WTC11 (cell line): ENCODE measurements at regions not wholly inside any gene's neighbourhood (a gene's known extent, or its start where the extent isn't known, plus 50 kb on each side); places are given as distances from the start of the nearest gene placed in this dataset.

Experiments
- ATAC-seq: fragments of 200-7000 bp; cut with Tn5 transposase; 2 replicates; pipeline ENCODE4 v1.10.0; 2021; ENCODE audit warnings: mild to moderate bottlenecking, moderate library complexity
- CTCF ChIA-PET: fragments of 300-600 bp; sonication (Branson Sonifier 250); formaldehyde crosslinking; loops from one replicate; lab custom pipeline; 2021; ENCODE audit warnings: antibody characterized with exemption; lab: Charles Lee
- POLR2A ChIA-PET: fragments of 350-600 bp; sonication (Branson Sonifier 250); formaldehyde crosslinking; loops from one replicate; lab custom pipeline; 2021; ENCODE audit warnings: antibody characterized with exemption; lab: Charles Lee
- DNase-seq: peaks from one replicate; pipeline ENCODE4 v3.0.0; 2021; ENCODE audit warnings: low spot score
- H3K27ac Mint-ChIP-seq: 2 replicates; pipeline ENCODE4 v1.8.0; 2021; ENCODE audit warnings: mixed read lengths
- H3K27me3 Mint-ChIP-seq: 2 replicates; pipeline ENCODE4 v1.8.0; 2021; ENCODE audit warnings: low read depth, mild to moderate bottlenecking, moderate library complexity, mixed read lengths
- H3K36me3 Mint-ChIP-seq: 2 replicates; pipeline ENCODE4 v1.8.0; 2021; ENCODE audit warnings: mixed read lengths
- H3K4me1 Mint-ChIP-seq: 2 replicates; pipeline ENCODE4 v1.8.0; 2022; ENCODE audit warnings: mixed read lengths
- H3K4me3 Mint-ChIP-seq: 2 replicates; pipeline ENCODE4 v1.8.0; 2021; ENCODE audit warnings: mild to moderate bottlenecking, moderate library complexity, mixed read lengths
- H3K9me3 Mint-ChIP-seq: 2 replicates; pipeline ENCODE4 v1.8.0; 2021; ENCODE audit warnings: mixed read lengths
- FOXP4 ChIP-seq: sonication (generic); formaldehyde crosslinking; IDR thresholded peaks from 2 replicates; pipeline ENCODE4 v1.8.0; 2022; ENCODE audit warnings: mild to moderate bottlenecking, missing genetic modification reagents
- GTF2I ChIP-seq: fragments of 250-450 bp; sonication (Bioruptor Pico); conservative IDR thresholded peaks from 2 replicates; pipeline ENCODE4 v1.4.0; 2021; ENCODE audit warnings: mild to moderate bottlenecking
- MXD4 ChIP-seq: fragments of 250-450 bp; sonication (Bioruptor Pico); IDR thresholded peaks from 2 replicates; pipeline ENCODE4 v1.8.0; 2021; ENCODE audit warnings: mild to moderate bottlenecking, moderate library complexity, borderline replicate concordance
- RELA ChIP-seq: sonication (generic); formaldehyde crosslinking; IDR thresholded peaks from 2 replicates; pipeline ENCODE4 v1.8.1; 2022; ENCODE audit warnings: missing genetic modification reagents, mild to moderate bottlenecking, borderline replicate concordance
- TCF7 ChIP-seq: sonication (generic); formaldehyde crosslinking; IDR thresholded peaks from 2 replicates; pipeline ENCODE4 v1.8.0; 2022; ENCODE audit warnings: mild to moderate bottlenecking, low read depth, missing genetic modification reagents, moderate library complexity
- TP53 ChIP-seq: sonication (generic); formaldehyde crosslinking; IDR thresholded peaks from 2 replicates; pipeline ENCODE4 v1.8.1; 2023; ENCODE audit warnings: mild to moderate bottlenecking, missing genetic modification reagents
- ZNF232 ChIP-seq: sonication (generic); formaldehyde crosslinking; IDR thresholded peaks from 2 replicates; pipeline ENCODE4 v1.8.0; 2022; ENCODE audit warnings: mild to moderate bottlenecking, missing genetic modification reagents
- ZNF512 ChIP-seq: sonication (generic); formaldehyde crosslinking; IDR thresholded peaks from 2 replicates; pipeline ENCODE4 v1.8.1; 2022; ENCODE audit warnings: missing genetic modification reagents, borderline replicate concordance
- TF ChIP-seq, protein P1 (sequence below): sonication (generic); formaldehyde crosslinking; IDR thresholded peaks from 2 replicates; pipeline ENCODE4 v1.8.1; 2023; ENCODE audit warnings: mild to moderate bottlenecking, missing genetic modification reagents
- TF ChIP-seq, protein P2 (sequence below): sonication (generic); formaldehyde crosslinking; IDR thresholded peaks from 2 replicates; pipeline ENCODE4 v1.8.1; 2023; ENCODE audit warnings: mild to moderate bottlenecking, missing genetic modification reagents, borderline replicate concordance
- TF ChIP-seq, protein P3 (sequence below): sonication (generic); formaldehyde crosslinking; IDR thresholded peaks from 2 replicates; pipeline ENCODE4 v1.8.0; 2022; ENCODE audit warnings: mild to moderate bottlenecking, missing genetic modification reagents
- TF ChIP-seq, protein P4 (sequence below): sonication (generic); formaldehyde crosslinking; IDR thresholded peaks from 2 replicates; pipeline ENCODE4 v1.8.1; 2023; ENCODE audit warnings: mild to moderate bottlenecking, missing genetic modification reagents
- TF ChIP-seq, protein P5 (sequence below): fragments of 250-450 bp; sonication (Bioruptor Pico); IDR thresholded peaks from 2 replicates; pipeline ENCODE4 v1.9.0; 2021; ENCODE audit warnings: mild to moderate bottlenecking
- TF ChIP-seq, protein P6 (sequence below): sonication (generic); formaldehyde crosslinking; IDR thresholded peaks from 2 replicates; pipeline ENCODE4 v1.8.1; 2022; ENCODE audit warnings: low read depth, missing genetic modification reagents, borderline replicate concordance
- TF ChIP-seq, protein P7 (sequence below): fragments of 250-450 bp; sonication (Bioruptor Pico); IDR thresholded peaks from 2 replicates; pipeline ENCODE4 v1.8.0; 2021; ENCODE audit warnings: mild to moderate bottlenecking

- H3K36me3 Mint-ChIP-seq = no peaks in the 10 kb centered on the region
- no peaks in the 10 kb centered on the region; the same call in 1 of the 2 replicates for H3K27me3 Mint-ChIP-seq
- H3K4me1 Mint-ChIP-seq = peaks cover 7% of the 10 kb centered on the region; the same call in 1 of the 2 replicates
- TF ChIP-seq, protein P1, sequence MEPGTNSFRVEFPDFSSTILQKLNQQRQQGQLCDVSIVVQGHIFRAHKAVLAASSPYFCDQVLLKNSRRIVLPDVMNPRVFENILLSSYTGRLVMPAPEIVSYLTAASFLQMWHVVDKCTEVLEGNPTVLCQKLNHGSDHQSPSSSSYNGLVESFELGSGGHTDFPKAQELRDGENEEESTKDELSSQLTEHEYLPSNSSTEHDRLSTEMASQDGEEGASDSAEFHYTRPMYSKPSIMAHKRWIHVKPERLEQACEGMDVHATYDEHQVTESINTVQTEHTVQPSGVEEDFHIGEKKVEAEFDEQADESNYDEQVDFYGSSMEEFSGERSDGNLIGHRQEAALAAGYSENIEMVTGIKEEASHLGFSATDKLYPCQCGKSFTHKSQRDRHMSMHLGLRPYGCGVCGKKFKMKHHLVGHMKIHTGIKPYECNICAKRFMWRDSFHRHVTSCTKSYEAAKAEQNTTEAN = no peak
- TF ChIP-seq, protein P2, sequence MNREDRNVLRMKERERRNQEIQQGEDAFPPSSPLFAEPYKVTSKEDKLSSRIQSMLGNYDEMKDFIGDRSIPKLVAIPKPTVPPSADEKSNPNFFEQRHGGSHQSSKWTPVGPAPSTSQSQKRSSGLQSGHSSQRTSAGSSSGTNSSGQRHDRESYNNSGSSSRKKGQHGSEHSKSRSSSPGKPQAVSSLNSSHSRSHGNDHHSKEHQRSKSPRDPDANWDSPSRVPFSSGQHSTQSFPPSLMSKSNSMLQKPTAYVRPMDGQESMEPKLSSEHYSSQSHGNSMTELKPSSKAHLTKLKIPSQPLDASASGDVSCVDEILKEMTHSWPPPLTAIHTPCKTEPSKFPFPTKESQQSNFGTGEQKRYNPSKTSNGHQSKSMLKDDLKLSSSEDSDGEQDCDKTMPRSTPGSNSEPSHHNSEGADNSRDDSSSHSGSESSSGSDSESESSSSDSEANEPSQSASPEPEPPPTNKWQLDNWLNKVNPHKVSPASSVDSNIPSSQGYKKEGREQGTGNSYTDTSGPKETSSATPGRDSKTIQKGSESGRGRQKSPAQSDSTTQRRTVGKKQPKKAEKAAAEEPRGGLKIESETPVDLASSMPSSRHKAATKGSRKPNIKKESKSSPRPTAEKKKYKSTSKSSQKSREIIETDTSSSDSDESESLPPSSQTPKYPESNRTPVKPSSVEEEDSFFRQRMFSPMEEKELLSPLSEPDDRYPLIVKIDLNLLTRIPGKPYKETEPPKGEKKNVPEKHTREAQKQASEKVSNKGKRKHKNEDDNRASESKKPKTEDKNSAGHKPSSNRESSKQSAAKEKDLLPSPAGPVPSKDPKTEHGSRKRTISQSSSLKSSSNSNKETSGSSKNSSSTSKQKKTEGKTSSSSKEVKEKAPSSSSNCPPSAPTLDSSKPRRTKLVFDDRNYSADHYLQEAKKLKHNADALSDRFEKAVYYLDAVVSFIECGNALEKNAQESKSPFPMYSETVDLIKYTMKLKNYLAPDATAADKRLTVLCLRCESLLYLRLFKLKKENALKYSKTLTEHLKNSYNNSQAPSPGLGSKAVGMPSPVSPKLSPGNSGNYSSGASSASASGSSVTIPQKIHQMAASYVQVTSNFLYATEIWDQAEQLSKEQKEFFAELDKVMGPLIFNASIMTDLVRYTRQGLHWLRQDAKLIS (CRISPR knock-in tag) = no peak
- TF ChIP-seq ZNF232 (CRISPR knock-in tag) = no peak
- TF ChIP-seq, protein P3, sequence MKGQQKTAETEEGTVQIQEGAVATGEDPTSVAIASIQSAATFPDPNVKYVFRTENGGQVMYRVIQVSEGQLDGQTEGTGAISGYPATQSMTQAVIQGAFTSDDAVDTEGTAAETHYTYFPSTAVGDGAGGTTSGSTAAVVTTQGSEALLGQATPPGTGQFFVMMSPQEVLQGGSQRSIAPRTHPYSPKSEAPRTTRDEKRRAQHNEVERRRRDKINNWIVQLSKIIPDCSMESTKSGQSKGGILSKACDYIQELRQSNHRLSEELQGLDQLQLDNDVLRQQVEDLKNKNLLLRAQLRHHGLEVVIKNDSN (CRISPR knock-in tag) = no peak
- TF ChIP-seq, protein P4, sequence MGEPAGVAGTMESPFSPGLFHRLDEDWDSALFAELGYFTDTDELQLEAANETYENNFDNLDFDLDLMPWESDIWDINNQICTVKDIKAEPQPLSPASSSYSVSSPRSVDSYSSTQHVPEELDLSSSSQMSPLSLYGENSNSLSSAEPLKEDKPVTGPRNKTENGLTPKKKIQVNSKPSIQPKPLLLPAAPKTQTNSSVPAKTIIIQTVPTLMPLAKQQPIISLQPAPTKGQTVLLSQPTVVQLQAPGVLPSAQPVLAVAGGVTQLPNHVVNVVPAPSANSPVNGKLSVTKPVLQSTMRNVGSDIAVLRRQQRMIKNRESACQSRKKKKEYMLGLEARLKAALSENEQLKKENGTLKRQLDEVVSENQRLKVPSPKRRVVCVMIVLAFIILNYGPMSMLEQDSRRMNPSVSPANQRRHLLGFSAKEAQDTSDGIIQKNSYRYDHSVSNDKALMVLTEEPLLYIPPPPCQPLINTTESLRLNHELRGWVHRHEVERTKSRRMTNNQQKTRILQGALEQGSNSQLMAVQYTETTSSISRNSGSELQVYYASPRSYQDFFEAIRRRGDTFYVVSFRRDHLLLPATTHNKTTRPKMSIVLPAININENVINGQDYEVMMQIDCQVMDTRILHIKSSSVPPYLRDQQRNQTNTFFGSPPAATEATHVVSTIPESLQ (CRISPR knock-in tag) = no peak
- no peak for TF ChIP-seq RELA (CRISPR knock-in tag)
- no peak for TF ChIP-seq MXD4 (CRISPR knock-in tag)
- TF ChIP-seq ZNF512 (CRISPR knock-in tag) = no peak
- no peak for TF ChIP-seq FOXP4 (CRISPR knock-in tag)
- TF ChIP-seq GTF2I (CRISPR knock-in tag) = no peak
- TF ChIP-seq, protein P5, sequence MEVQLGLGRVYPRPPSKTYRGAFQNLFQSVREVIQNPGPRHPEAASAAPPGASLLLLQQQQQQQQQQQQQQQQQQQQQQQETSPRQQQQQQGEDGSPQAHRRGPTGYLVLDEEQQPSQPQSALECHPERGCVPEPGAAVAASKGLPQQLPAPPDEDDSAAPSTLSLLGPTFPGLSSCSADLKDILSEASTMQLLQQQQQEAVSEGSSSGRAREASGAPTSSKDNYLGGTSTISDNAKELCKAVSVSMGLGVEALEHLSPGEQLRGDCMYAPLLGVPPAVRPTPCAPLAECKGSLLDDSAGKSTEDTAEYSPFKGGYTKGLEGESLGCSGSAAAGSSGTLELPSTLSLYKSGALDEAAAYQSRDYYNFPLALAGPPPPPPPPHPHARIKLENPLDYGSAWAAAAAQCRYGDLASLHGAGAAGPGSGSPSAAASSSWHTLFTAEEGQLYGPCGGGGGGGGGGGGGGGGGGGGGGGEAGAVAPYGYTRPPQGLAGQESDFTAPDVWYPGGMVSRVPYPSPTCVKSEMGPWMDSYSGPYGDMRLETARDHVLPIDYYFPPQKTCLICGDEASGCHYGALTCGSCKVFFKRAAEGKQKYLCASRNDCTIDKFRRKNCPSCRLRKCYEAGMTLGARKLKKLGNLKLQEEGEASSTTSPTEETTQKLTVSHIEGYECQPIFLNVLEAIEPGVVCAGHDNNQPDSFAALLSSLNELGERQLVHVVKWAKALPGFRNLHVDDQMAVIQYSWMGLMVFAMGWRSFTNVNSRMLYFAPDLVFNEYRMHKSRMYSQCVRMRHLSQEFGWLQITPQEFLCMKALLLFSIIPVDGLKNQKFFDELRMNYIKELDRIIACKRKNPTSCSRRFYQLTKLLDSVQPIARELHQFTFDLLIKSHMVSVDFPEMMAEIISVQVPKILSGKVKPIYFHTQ (CRISPR knock-in tag) = no peak
- no peak for TF ChIP-seq TCF7
- no peak for TF ChIP-seq TP53 (CRISPR knock-in tag)
- TF ChIP-seq, protein P6, sequence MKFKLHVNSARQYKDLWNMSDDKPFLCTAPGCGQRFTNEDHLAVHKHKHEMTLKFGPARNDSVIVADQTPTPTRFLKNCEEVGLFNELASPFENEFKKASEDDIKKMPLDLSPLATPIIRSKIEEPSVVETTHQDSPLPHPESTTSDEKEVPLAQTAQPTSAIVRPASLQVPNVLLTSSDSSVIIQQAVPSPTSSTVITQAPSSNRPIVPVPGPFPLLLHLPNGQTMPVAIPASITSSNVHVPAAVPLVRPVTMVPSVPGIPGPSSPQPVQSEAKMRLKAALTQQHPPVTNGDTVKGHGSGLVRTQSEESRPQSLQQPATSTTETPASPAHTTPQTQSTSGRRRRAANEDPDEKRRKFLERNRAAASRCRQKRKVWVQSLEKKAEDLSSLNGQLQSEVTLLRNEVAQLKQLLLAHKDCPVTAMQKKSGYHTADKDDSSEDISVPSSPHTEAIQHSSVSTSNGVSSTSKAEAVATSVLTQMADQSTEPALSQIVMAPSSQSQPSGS (CRISPR knock-in tag) = no peak
- TF ChIP-seq, protein P7, sequence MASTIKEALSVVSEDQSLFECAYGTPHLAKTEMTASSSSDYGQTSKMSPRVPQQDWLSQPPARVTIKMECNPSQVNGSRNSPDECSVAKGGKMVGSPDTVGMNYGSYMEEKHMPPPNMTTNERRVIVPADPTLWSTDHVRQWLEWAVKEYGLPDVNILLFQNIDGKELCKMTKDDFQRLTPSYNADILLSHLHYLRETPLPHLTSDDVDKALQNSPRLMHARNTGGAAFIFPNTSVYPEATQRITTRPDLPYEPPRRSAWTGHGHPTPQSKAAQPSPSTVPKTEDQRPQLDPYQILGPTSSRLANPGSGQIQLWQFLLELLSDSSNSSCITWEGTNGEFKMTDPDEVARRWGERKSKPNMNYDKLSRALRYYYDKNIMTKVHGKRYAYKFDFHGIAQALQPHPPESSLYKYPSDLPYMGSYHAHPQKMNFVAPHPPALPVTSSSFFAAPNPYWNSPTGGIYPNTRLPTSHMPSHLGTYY = no peak
Measured at GRCh38 chr4:182015893-182016292, 227.3 kb upstream of the TENM3 start.

More at GRCh38 chr4:182015893-182016292, 227.3 kb upstream of the TENM3 start:
- DNase-seq (no peak), ATAC-seq (no peak)
- Mint-ChIP-seq H3K9me3 (peaks cover 4% of the 10 kb centered on the region; the same call in 1 of the 2 replicates), H3K4me3 (no peak overlapping the region), H3K27ac (no peak overlapping the region)
- ChIA-PET POLR2A (no interaction called here), CTCF (no interaction called here)
